ENCODE measurements at regions not wholly inside any gene's neighbourhood (a gene's known extent, or its start where the extent isn't known, plus 50 kb on each side); places are given as distances from the start of the nearest gene placed in this dataset.

GRCh38 chr5:92402045-92402444 lies 1018.9 kb upstream of the ARRDC3 start:
- TF ChIP-seq, protein P1, sequence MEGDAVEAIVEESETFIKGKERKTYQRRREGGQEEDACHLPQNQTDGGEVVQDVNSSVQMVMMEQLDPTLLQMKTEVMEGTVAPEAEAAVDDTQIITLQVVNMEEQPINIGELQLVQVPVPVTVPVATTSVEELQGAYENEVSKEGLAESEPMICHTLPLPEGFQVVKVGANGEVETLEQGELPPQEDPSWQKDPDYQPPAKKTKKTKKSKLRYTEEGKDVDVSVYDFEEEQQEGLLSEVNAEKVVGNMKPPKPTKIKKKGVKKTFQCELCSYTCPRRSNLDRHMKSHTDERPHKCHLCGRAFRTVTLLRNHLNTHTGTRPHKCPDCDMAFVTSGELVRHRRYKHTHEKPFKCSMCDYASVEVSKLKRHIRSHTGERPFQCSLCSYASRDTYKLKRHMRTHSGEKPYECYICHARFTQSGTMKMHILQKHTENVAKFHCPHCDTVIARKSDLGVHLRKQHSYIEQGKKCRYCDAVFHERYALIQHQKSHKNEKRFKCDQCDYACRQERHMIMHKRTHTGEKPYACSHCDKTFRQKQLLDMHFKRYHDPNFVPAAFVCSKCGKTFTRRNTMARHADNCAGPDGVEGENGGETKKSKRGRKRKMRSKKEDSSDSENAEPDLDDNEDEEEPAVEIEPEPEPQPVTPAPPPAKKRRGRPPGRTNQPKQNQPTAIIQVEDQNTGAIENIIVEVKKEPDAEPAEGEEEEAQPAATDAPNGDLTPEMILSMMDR (conservative IDR thresholded peaks at IDR 0.05), result no peak
- TF ChIP-seq ZFX (IDR thresholded peaks at IDR 0.05), result no peak
